K562 (cell line): ENCODE measurements at regions not wholly inside any gene's neighbourhood (a gene's known extent, or its start where the extent isn't known, plus 50 kb on each side); places are given as distances from the start of the nearest gene placed in this dataset.

ENCODE experiments used
- BACH1 ChIP-seq: fragments of 200-800 bp; sonication (Bioruptor generic); IDR thresholded peaks from 2 replicates; pipeline ENCODE4 v1.6.1; 2016; ENCODE audit warnings: missing genetic modification characterization, missing compliant biosample characterization
- CEBPB ChIP-seq: fragments of 450-650 bp; IDR thresholded peaks from 2 replicates; pipeline ENCODE4 v1.6.1; 2016; ENCODE audit warnings: missing genetic modification characterization, missing compliant biosample characterization
- CREM ChIP-seq: IDR thresholded peaks from 2 replicates; pipeline ENCODE4 v1.6.1; 2014; ENCODE audit warnings: antibody characterized with exemption, low read depth
- JUND ChIP-seq, 2 experiments: IDR thresholded peaks; 2 replicates in 1 of 2; 3 replicates in 1 of 2; pipeline ENCODE4 v1.6.1; 2011; ENCODE audit warnings: borderline replicate concordance in 2 of 2, low read depth in 2 of 2, low read length in 2 of 2, improper control_type of control experiment in 1 of 2, missing biosample characterization in 1 of 2, missing genetic modification characterization in 1 of 2, missing genetic modification reagents in 1 of 2
- RAD21 ChIP-seq, 2 experiments: fragments of 250-450 bp in 1 of 2; fragments of 450-650 bp in 1 of 2; sonication (Bioruptor Pico) in 1 of 2; formaldehyde crosslinking in 1 of 2; IDR thresholded peaks in 1 of 2; conservative IDR thresholded peaks in 1 of 2; 2 replicates each; pipeline versions ENCODE4 v1.4.0 to v1.8.0; 2020 to 2022; ENCODE audit warnings: mild to moderate bottlenecking in 2 of 2, moderate library complexity in 1 of 2
- ZNF282 ChIP-seq: sonication (generic); formaldehyde crosslinking; IDR thresholded peaks from 2 replicates; pipeline ENCODE4 v1.8.1; 2023; ENCODE audit warnings: missing genetic modification reagents
- ZNF449 ChIP-seq: fragments of 250-450 bp; sonication (Bioruptor Pico); IDR thresholded peaks from 2 replicates; pipeline ENCODE4 v1.8.0; 2022; ENCODE audit warnings: moderate library complexity, mild to moderate bottlenecking, inconsistent platforms

GRCh38 chr11:115996808-115997188, 492.6 kb upstream of the CADM1 start:
- TF ChIP-seq RAD21 (CRISPR knock-in tag; conservative IDR thresholded peaks at IDR 0.05 in 1 of 2, IDR thresholded peaks at IDR 0.05 in 1 of 2) = no peak
- TF ChIP-seq ZNF282 (CRISPR knock-in tag) = no peak
- TF ChIP-seq BACH1 (tag) = no peak
- TF ChIP-seq CEBPB = no peak
- no peak for TF ChIP-seq ZNF449 (CRISPR knock-in tag)
- no peak for TF ChIP-seq JUND (IDR thresholded peaks at IDR 0.05; ENCODE audit: borderline replicate concordance, low read depth, low read length)
- TF ChIP-seq JUND (tag; IDR thresholded peaks at IDR 0.05; ENCODE audit: borderline replicate concordance, low read depth, low read length) = no peak
- no peak for TF ChIP-seq CREM
